CD14-positive monocyte (primary cell): ENCODE measurements at regions not wholly inside any gene's neighbourhood (a gene's known extent, or its start where the extent isn't known, plus 50 kb on each side); places are given as distances from the start of the nearest gene placed in this dataset.

Experiments
- DNase-seq, 3 donors: peaks; one replicate each; pipeline ENCODE4 v3.0.0-alpha.2; 2011 to 2022
- H2AFZ ChIP-seq: 2 replicates; pipeline ENCODE4 v1.6.0; 2012; ENCODE audit warnings: mild to moderate bottlenecking, low read depth, low read length, inconsistent platforms; ENCODE audit not compliant: insufficient read depth, poor library complexity, severe bottlenecking
- H3K27ac ChIP-seq, 2 donors: 1 replicate in 1 of 2; 2 replicates in 1 of 2; pipeline ENCODE4 v1.5.1; 2012 to 2013; ENCODE audit warnings: low read length in 2 of 2, control low read depth in 1 of 2, inconsistent platforms in 1 of 2, low read depth in 1 of 2, mild to moderate bottlenecking in 1 of 2
- H3K27me3 ChIP-seq, 2 donors: one replicate each; pipeline versions ENCODE4 v1.6.0 to v1.6.1; 2011 to 2013; ENCODE audit warnings: low read length in 2 of 2; ENCODE audit not compliant: control insufficient read depth in 2 of 2, insufficient read depth in 2 of 2
- H3K36me3 ChIP-seq, 2 donors: replicated peaks in 1 of 2; 1 replicate in 1 of 2; 2 replicates in 1 of 2; pipeline versions ENCODE4 v1.5.1 to v1.6.1; 2012 to 2013; ENCODE audit warnings: low read length in 2 of 2, control low read depth in 1 of 2, inconsistent platforms in 1 of 2, mild to moderate bottlenecking in 1 of 2; ENCODE audit not compliant: insufficient read depth in 2 of 2, control insufficient read depth in 1 of 2
- H3K4me1 ChIP-seq, 2 donors: 1 replicate in 1 of 2; 2 replicates in 1 of 2; pipeline versions ENCODE4 v1.5.1 to v1.6.1; 2012 to 2013; ENCODE audit warnings: low read length in 2 of 2, control low read depth in 1 of 2, inconsistent platforms in 1 of 2, mild to moderate bottlenecking in 1 of 2, moderate library complexity in 1 of 2; ENCODE audit not compliant: insufficient read depth in 2 of 2, control insufficient read depth in 1 of 2
- H3K4me2 ChIP-seq: replicated peaks from 2 replicates; pipeline ENCODE3; 2012; ENCODE audit warnings: low read length, moderate library complexity, mild to moderate bottlenecking; ENCODE audit not compliant: poor library complexity, severe bottlenecking; ENCODE audit errors: extremely low read depth
- H3K4me3 ChIP-seq, 3 experiments: fragments of 200-600 bp in 1 of 3; sonication (generic) in 1 of 3; replicated peaks in 1 of 3; 1 replicate in 2 of 3; 2 replicates in 1 of 3; pipeline ENCODE4 v1.5.1; 2011 to 2013; ENCODE audit warnings: low read length in 3 of 3, mild to moderate bottlenecking in 3 of 3, control low read depth in 2 of 3, low read depth in 2 of 3, inconsistent platforms in 1 of 3, moderate library complexity in 1 of 3
- H3K79me2 ChIP-seq: 2 replicates; pipeline ENCODE4 v1.6.0; 2012; ENCODE audit warnings: mild to moderate bottlenecking, control low read depth, inconsistent platforms, low read length, moderate library complexity; ENCODE audit not compliant: insufficient read depth
- H3K9ac ChIP-seq: 2 replicates; pipeline ENCODE4 v1.6.0; 2017; ENCODE audit warnings: low read length, mild to moderate bottlenecking; ENCODE audit not compliant: insufficient read depth, poor library complexity, severe bottlenecking
- H3K9me3 ChIP-seq, 2 donors: replicated peaks in 1 of 2; 1 replicate in 1 of 2; 2 replicates in 1 of 2; pipeline versions ENCODE4 v1.5.1 to v1.6.1; 2012 to 2013; ENCODE audit warnings: low read length in 2 of 2, control low read depth in 1 of 2; ENCODE audit not compliant: control insufficient read depth in 1 of 2, insufficient read depth in 1 of 2
- H4K20me1 ChIP-seq: 2 replicates; pipeline ENCODE4 v1.6.0; 2012; ENCODE audit warnings: mild to moderate bottlenecking, low read length, control low read depth, moderate library complexity; ENCODE audit not compliant: insufficient read depth
- H3K27ac Mint-ChIP-seq, 7 donors: one replicate each; pipeline ENCODE4 v1.8.0; 2020; ENCODE audit warnings: mild to moderate bottlenecking in 7 of 7, mixed read lengths in 7 of 7, moderate library complexity in 6 of 7, inconsistent platforms in 2 of 7
- H3K27me3 Mint-ChIP-seq, 3 donors: one replicate each; pipeline ENCODE4 v1.8.0; 2021 to 2022; ENCODE audit warnings: low read depth in 3 of 3, mild to moderate bottlenecking in 3 of 3, mixed read lengths in 3 of 3, moderate library complexity in 3 of 3, inconsistent platforms in 1 of 3
- H3K36me3 Mint-ChIP-seq, 2 donors: one replicate each; pipeline ENCODE4 v1.8.0; 2020; ENCODE audit warnings: mixed read lengths in 2 of 2, inconsistent platforms in 1 of 2, mild to moderate bottlenecking in 1 of 2
- H3K4me1 Mint-ChIP-seq: one replicate; pipeline ENCODE4 v1.8.0; 2020; ENCODE audit warnings: mild to moderate bottlenecking, mixed read lengths
- H3K4me3 Mint-ChIP-seq, 2 donors: one replicate each; pipeline ENCODE4 v1.8.0; 2020; ENCODE audit warnings: mild to moderate bottlenecking in 2 of 2, mixed read lengths in 2 of 2, moderate library complexity in 1 of 2
- H3K9me3 Mint-ChIP-seq, 7 donors: one replicate each; pipeline ENCODE4 v1.8.0; 2020 to 2022; ENCODE audit warnings: mixed read lengths in 7 of 7, mild to moderate bottlenecking in 6 of 7, moderate library complexity in 6 of 7, inconsistent platforms in 2 of 7
- WGBS: methylation state at CpG from one replicate; pipeline ENCODE4 v1.1.5; 2013; ENCODE audit warnings: missing lambda C conversion rate; ENCODE audit not compliant: insufficient coverage; 5-methylcytosine and 5-hydroxymethylcytosine counted together
- intact Hi-C, 2 donors: fragments of 100-400 bp; cut with micrococcal nuclease; formaldehyde crosslinking; loops; one replicate each; pipeline versions ENCODE4 v1.15.0 to v1.15.1; 2023
- TF ChIP-seq, protein P1 (sequence below): fragments of 200-600 bp; IDR thresholded peaks from one replicate; pipeline ENCODE4 v1.8.0; 2022; ENCODE audit warnings: antibody characterized with exemption, mild to moderate bottlenecking

DNA sequence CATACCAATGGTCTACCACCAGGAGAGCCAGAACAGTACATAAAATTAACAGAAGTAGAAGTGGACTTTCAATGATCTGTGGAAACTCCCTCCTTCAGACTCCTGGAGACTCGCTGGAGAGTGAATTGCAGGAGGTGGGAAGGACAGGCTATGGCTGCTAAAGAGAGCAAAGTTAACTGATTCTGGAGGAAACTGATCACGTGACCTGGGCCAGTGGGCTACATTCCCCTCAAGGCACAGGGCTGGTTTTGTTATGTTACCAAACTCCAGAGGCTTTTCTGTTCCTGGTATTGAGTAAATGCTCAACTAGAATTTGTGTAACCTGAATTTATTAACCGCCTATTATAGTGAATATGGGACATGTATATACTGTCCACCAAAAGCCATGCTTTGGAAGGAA is 372.6 kb downstream of the MTRR start:
- TF ChIP-seq, protein P1, sequence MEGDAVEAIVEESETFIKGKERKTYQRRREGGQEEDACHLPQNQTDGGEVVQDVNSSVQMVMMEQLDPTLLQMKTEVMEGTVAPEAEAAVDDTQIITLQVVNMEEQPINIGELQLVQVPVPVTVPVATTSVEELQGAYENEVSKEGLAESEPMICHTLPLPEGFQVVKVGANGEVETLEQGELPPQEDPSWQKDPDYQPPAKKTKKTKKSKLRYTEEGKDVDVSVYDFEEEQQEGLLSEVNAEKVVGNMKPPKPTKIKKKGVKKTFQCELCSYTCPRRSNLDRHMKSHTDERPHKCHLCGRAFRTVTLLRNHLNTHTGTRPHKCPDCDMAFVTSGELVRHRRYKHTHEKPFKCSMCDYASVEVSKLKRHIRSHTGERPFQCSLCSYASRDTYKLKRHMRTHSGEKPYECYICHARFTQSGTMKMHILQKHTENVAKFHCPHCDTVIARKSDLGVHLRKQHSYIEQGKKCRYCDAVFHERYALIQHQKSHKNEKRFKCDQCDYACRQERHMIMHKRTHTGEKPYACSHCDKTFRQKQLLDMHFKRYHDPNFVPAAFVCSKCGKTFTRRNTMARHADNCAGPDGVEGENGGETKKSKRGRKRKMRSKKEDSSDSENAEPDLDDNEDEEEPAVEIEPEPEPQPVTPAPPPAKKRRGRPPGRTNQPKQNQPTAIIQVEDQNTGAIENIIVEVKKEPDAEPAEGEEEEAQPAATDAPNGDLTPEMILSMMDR: no peak
- no peaks in the 10 kb centered on the region for H3K4me1 Mint-ChIP-seq
- no peaks in the 10 kb centered on the region for H3K27me3 ChIP-seq
- H3K27me3 Mint-ChIP-seq: no peaks in the 10 kb centered on the region
- H3K4me2 ChIP-seq: no peak overlapping the region
- no peaks in the 10 kb centered on the region for H3K36me3 ChIP-seq
- no peaks in the 10 kb centered on the region for H3K79me2 ChIP-seq
- H4K20me1 ChIP-seq: no peaks in the 10 kb centered on the region
- no peak overlapping the region for H3K27ac ChIP-seq
- H3K36me3 Mint-ChIP-seq: no peaks in the 10 kb centered on the region
- no peak for DNase-seq
- H2AFZ ChIP-seq: no peak overlapping the region
- no peak overlapping the region for H3K9ac ChIP-seq
- 79% methylated on average over 2 of the region's 3 CpGs for WGBS
- H3K9me3 Mint-ChIP-seq: peaks cover 0 to 6% (median 1%) of the 10 kb centered on the region in 7 donors
- intact Hi-C loops: no loop called here
- no peak overlapping the region for H3K4me3 Mint-ChIP-seq
- no peaks in the 10 kb centered on the region for H3K9me3 ChIP-seq
- no peak overlapping the region for H3K4me3 ChIP-seq
- H3K4me1 ChIP-seq: no peaks in the 10 kb centered on the region
- H3K27ac Mint-ChIP-seq: no peak overlapping the region

DNA sequence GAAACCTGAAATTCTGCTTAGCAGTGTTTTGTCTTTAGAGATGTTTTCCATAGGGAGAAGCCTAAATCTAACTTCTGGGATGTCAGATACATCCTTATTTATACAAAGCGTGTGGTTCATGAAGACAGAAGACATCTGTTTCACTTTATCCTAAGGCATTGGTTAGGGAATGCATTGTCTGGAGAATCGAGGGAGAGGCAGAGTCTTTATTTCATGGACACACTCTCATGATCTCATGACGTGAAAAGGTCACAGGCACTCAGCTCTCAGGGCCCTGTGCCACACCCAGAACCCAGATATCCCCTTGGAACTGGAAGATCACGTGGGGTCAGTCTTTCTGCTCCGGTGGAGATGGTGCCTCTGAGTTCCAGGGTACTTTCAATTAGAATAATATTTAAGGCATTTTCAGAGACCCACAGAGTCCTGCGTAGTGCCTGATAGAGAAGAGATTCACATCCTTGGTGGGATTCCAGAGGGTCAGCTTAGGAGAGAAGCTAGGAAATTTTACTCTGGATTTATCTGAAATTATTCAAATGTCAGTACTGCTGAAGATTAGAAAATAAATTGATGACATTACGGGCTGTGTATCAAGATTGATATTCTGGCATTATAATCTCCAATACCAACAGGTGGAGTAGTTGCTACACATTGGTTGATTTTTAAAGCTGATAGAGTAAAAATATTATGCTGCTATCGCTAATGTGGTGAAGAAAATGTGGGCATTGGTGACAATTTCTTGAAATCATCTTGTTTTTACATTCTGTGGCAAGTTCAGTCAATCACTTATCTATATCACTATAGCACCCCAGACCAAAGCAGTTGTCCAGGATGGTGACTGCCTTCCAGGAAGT is 378.3 kb downstream of the MTRR start:
- Histone ChIP-seq H3K4me1 (no peaks in the 10 kb centered on the region), H3K4me3 (no peak overlapping the region), H3K9ac (no peak overlapping the region), H3K36me3 (no peaks in the 10 kb centered on the region), H2AFZ (no peak overlapping the region), H3K4me2 (no peak overlapping the region), H3K79me2 (no peaks in the 10 kb centered on the region), H3K9me3 (no peaks in the 10 kb centered on the region), H3K27ac (no peak overlapping the region), H3K27me3 (no peaks in the 10 kb centered on the region), H4K20me1 (no peaks in the 10 kb centered on the region)
- Mint-ChIP-seq H3K4me3 (no peak overlapping the region), H3K9me3 (peaks cover 0 to 6% (median 0%) of the 10 kb centered on the region in 7 donors), H3K36me3 (no peaks in the 10 kb centered on the region), H3K27ac (peak overlapping the region in 1 of 7 donors; percentile 54), H3K4me1 (no peaks in the 10 kb centered on the region), H3K27me3 (no peaks in the 10 kb centered on the region)
- TF ChIP-seq, protein P1: no peak
- DNase-seq: no peak
- 88% methylated on average over 3 of the region's 8 CpGs for WGBS
- intact Hi-C loops: no loop called here
